HuH-7.5 (cell line): ENCODE measurements at regions not wholly inside any gene's neighbourhood (a gene's known extent, or its start where the extent isn't known, plus 50 kb on each side); places are given as distances from the start of the nearest gene placed in this dataset.

ENCODE experiments used
- DNase-seq: peaks from one replicate; pipeline ENCODE4 v3.0.0; 2011; ENCODE audit warnings: low spot score

DNA sequence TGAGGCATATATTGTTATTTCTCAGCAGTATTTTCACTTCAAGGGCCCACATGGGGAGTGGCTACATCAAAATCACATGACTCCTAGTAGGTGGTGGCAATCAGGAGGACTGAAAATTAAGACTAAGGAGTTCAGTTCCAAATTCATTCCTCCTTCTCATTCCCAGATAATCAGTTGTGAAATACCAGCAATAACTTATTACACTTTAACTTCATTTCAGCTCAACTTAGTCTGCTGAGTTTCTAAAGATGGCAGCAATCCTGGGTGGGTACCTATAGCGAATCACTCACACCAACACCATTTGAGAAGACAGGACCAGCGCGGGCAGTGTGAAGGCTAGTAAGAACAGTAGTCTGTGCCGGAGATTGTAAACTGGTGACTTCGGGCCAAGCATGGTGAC, 63.9 kb upstream of the SLC10A2 start:
- no peak for DNase-seq
